Sigmoid colon (tissue), 4 donors: ENCODE measurements at regions not wholly inside any gene's neighbourhood (a gene's known extent, or its start where the extent isn't known, plus 50 kb on each side); places are given as distances from the start of the nearest gene placed in this dataset.

Experiments
- EP300 ChIP-seq, 4 donors: sonication (generic); formaldehyde crosslinking; IDR thresholded peaks; one replicate each; pipeline ENCODE4 v1.6.1; 2017; ENCODE audit warnings: antibody characterized with exemption in 4 of 4
- POLR2AphosphoS5 ChIP-seq, 4 donors: sonication (generic); formaldehyde crosslinking; IDR thresholded peaks; one replicate each; pipeline ENCODE4 v1.6.1; 2017; ENCODE audit warnings: antibody characterized with exemption in 4 of 4
- TF ChIP-seq, protein P1 (sequence below), 4 experiments: fragments of 450-650 bp in 3 of 4; fragments of 200-600 bp in 1 of 4; IDR thresholded peaks; one replicate each; pipeline ENCODE4 v1.5.1; 2016 to 2019; ENCODE audit warnings: antibody characterized with exemption in 4 of 4, mild to moderate bottlenecking in 3 of 4, moderate library complexity in 2 of 4

GRCh38 chr9:18010492-18010891 lies 431.6 kb downstream of the SH3GL2 start:
- TF ChIP-seq EP300 (IDR thresholded peaks at IDR 0.05), result no peak
- TF ChIP-seq, protein P1, sequence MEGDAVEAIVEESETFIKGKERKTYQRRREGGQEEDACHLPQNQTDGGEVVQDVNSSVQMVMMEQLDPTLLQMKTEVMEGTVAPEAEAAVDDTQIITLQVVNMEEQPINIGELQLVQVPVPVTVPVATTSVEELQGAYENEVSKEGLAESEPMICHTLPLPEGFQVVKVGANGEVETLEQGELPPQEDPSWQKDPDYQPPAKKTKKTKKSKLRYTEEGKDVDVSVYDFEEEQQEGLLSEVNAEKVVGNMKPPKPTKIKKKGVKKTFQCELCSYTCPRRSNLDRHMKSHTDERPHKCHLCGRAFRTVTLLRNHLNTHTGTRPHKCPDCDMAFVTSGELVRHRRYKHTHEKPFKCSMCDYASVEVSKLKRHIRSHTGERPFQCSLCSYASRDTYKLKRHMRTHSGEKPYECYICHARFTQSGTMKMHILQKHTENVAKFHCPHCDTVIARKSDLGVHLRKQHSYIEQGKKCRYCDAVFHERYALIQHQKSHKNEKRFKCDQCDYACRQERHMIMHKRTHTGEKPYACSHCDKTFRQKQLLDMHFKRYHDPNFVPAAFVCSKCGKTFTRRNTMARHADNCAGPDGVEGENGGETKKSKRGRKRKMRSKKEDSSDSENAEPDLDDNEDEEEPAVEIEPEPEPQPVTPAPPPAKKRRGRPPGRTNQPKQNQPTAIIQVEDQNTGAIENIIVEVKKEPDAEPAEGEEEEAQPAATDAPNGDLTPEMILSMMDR (IDR thresholded peaks at IDR 0.05), result no peak
- TF ChIP-seq POLR2AphosphoS5 (IDR thresholded peaks at IDR 0.05), result no peak
